Peyer's patch (tissue), 4 donors: ENCODE measurements at regions not wholly inside any gene's neighbourhood (a gene's known extent, or its start where the extent isn't known, plus 50 kb on each side); places are given as distances from the start of the nearest gene placed in this dataset.

ENCODE experiments used
- DNase-seq, 3 donors: peaks; one replicate each; pipeline ENCODE4 v3.0.0-alpha.2; 2017 to 2019
- H3K27ac ChIP-seq, 4 donors: fragments of 200-600 bp; sonication (generic); one replicate each; pipeline ENCODE4 v1.5.1; 2016 to 2019
- H3K27me3 ChIP-seq, 2 donors: fragments of 200-600 bp; sonication (generic); one replicate each; pipeline ENCODE4 v1.5.1; 2019
- H3K36me3 ChIP-seq, 3 donors: fragments of 200-600 bp; sonication (generic); one replicate each; pipeline ENCODE4 v1.5.1; 2016 to 2019
- H3K4me1 ChIP-seq, 4 donors: fragments of 200-600 bp; sonication (generic); one replicate each; pipeline ENCODE4 v1.5.1; 2016 to 2019
- H3K4me3 ChIP-seq, 4 donors: fragments of 200-600 bp; sonication (generic); 1 replicate in 3 of 4; 2 replicates in 1 of 4; pipeline ENCODE4 v1.5.1; 2016 to 2019; ENCODE audit warnings: mild to moderate bottlenecking in 1 of 4
- H3K9me3 ChIP-seq, 4 donors: fragments of 200-600 bp; sonication (generic); one replicate each; pipeline ENCODE4 v1.5.1; 2016 to 2019; ENCODE audit warnings: mild to moderate bottlenecking in 1 of 4
- CTCF ChIP-seq, 6 experiments: fragments of 450-650 bp in 4 of 6; fragments of 200-600 bp in 2 of 6; sonication (generic) in 1 of 6; IDR thresholded peaks; one replicate each; pipeline ENCODE4 v1.5.1; 2017 to 2019; ENCODE audit warnings: antibody characterized with exemption in 6 of 6, mild to moderate bottlenecking in 3 of 6, moderate library complexity in 1 of 6
- POLR2A ChIP-seq, 2 donors: fragments of 450-650 bp; IDR thresholded peaks; one replicate each; pipeline ENCODE4 v1.5.1; 2017; ENCODE audit warnings: antibody characterized with exemption in 2 of 2, mild to moderate bottlenecking in 2 of 2, moderate library complexity in 2 of 2

- Histone ChIP-seq H3K4me1 (no peaks in the 10 kb centered on the region), H3K27me3 (no peaks in the 10 kb centered on the region), H3K4me3 (no peak overlapping the region), H3K9me3 (no peaks in the 10 kb centered on the region), H3K27ac (no peak overlapping the region), H3K36me3 (no peaks in the 10 kb centered on the region)
- DNase-seq: no peak
- no peak for TF ChIP-seq CTCF (IDR thresholded peaks at IDR 0.05)
Measured at GRCh38 chr1:115547696-115548095, 94.1 kb upstream of the VANGL1 start.

GRCh38 chr1:115546846-115547245 lies 94.9 kb upstream of the VANGL1 start:
- H3K4me3 ChIP-seq: no peak overlapping the region
- no peaks in the 10 kb centered on the region for H3K9me3 ChIP-seq
- no peaks in the 10 kb centered on the region for H3K27me3 ChIP-seq
- no peak for DNase-seq
- no peaks in the 10 kb centered on the region for H3K36me3 ChIP-seq
- TF ChIP-seq POLR2A (IDR thresholded peaks at IDR 0.05) (no peak), CTCF (IDR thresholded peaks at IDR 0.05) (no peak)
- H3K27ac ChIP-seq: no peak overlapping the region
- no peaks in the 10 kb centered on the region for H3K4me1 ChIP-seq

- no peaks in the 10 kb centered on the region for H3K4me1 ChIP-seq
- no peak overlapping the region for H3K4me3 ChIP-seq
- H3K9me3 ChIP-seq: no peaks in the 10 kb centered on the region
- H3K27ac ChIP-seq: no peak overlapping the region
- H3K27me3 ChIP-seq: no peaks in the 10 kb centered on the region
- H3K36me3 ChIP-seq: no peaks in the 10 kb centered on the region
- TF ChIP-seq POLR2A (IDR thresholded peaks at IDR 0.05) (no peak), CTCF (IDR thresholded peaks at IDR 0.05) (peak in 4 of 6 experiments; percentile 27 to 49 (median 37))
- DNase-seq: peak in 2 of 3 donors; percentile 51 to 55
Measured at GRCh38 chr1:115545791-115546733, 95.7 kb upstream of the VANGL1 start.

- H3K27me3 ChIP-seq: no peaks in the 10 kb centered on the region
- H3K4me3 ChIP-seq: no peak overlapping the region
- TF ChIP-seq POLR2A (IDR thresholded peaks at IDR 0.05) (no peak), CTCF (IDR thresholded peaks at IDR 0.05) (no peak)
- no peaks in the 10 kb centered on the region for H3K4me1 ChIP-seq
- no peaks in the 10 kb centered on the region for H3K9me3 ChIP-seq
- H3K36me3 ChIP-seq: no peaks in the 10 kb centered on the region
- H3K27ac ChIP-seq: no peak overlapping the region
- no peak for DNase-seq
Measured at GRCh38 chr1:115545096-115545720, 96.6 kb upstream of the VANGL1 start.

GRCh38 chr1:115544131-115544530 lies 97.6 kb upstream of the VANGL1 start:
- TF ChIP-seq CTCF (IDR thresholded peaks at IDR 0.05): no peak
- no peak for TF ChIP-seq POLR2A (IDR thresholded peaks at IDR 0.05)
- no peaks in the 10 kb centered on the region for H3K27me3 ChIP-seq

More at GRCh38 chr1:115544131-115544530, 97.6 kb upstream of the VANGL1 start:
- Histone ChIP-seq H3K9me3 (no peaks in the 10 kb centered on the region), H3K4me1 (no peaks in the 10 kb centered on the region), H3K27ac (no peak overlapping the region), H3K36me3 (no peaks in the 10 kb centered on the region), H3K4me3 (no peak overlapping the region)
- no peak for DNase-seq
